ENCODE measurements at regions not wholly inside any gene's neighbourhood (a gene's known extent, or its start where the extent isn't known, plus 50 kb on each side); places are given as distances from the start of the nearest gene placed in this dataset.

- DNase-seq, result no peak
Observed at GRCh38 chr16:47753659-47754058, 292.5 kb downstream of the PHKB start.
